ENCODE measurements at regions not wholly inside any gene's neighbourhood (a gene's known extent, or its start where the extent isn't known, plus 50 kb on each side); places are given as distances from the start of the nearest gene placed in this dataset.

DNA sequence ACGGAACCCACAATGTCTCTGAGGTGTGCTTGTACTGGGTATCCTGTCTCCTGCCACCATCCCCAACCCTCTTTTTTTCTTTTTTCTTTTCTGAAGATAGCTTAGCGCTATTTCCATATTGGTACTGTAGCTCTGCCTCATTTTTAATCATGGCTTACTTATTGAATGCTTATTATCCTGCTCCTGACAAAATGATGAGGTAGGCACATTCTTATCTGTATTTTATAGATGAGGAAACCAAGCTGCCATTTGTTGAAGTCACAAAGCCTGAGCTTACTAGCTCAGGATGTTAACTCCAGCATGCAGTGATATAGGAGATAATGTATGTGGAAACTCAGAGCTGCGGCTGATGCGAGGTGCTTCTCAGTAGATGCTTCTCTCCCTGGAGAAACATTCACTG lies 61.4 kb upstream of the GPR6 start:
- TF ChIP-seq, protein P1, sequence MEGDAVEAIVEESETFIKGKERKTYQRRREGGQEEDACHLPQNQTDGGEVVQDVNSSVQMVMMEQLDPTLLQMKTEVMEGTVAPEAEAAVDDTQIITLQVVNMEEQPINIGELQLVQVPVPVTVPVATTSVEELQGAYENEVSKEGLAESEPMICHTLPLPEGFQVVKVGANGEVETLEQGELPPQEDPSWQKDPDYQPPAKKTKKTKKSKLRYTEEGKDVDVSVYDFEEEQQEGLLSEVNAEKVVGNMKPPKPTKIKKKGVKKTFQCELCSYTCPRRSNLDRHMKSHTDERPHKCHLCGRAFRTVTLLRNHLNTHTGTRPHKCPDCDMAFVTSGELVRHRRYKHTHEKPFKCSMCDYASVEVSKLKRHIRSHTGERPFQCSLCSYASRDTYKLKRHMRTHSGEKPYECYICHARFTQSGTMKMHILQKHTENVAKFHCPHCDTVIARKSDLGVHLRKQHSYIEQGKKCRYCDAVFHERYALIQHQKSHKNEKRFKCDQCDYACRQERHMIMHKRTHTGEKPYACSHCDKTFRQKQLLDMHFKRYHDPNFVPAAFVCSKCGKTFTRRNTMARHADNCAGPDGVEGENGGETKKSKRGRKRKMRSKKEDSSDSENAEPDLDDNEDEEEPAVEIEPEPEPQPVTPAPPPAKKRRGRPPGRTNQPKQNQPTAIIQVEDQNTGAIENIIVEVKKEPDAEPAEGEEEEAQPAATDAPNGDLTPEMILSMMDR (IDR thresholded peaks at IDR 0.05; ENCODE audit: control extremely low read depth, extremely low read depth), result no peak
- H3K36me3 ChIP-seq (ENCODE audit: control insufficient read depth in 4 of 4, insufficient read depth in 4 of 4, low read length in 4 of 4), result no peaks in the 10 kb centered on the region
- DNase-seq (no peak), ATAC-seq (ENCODE audit: insufficient read depth, low FRiP score) (no peak)
- H3K9ac ChIP-seq (ENCODE audit: insufficient read depth in 1 of 2, low read length in 2 of 2), result no peak overlapping the region
- peaks cover 0 to 1% (median 0%) of the 10 kb centered on the region in 4 donors for H3K9me3 ChIP-seq (ENCODE audit: control insufficient read depth in 4 of 4, insufficient read depth in 3 of 4, low read length in 3 of 4)
- WGBS, 2 donors, result 74% methylated on average over 4 of the region's 4 CpGs
- no peak overlapping the region for H3K27ac ChIP-seq (ENCODE audit: low read depth in 1 of 2, low read length in 1 of 2)
- H3K4me1 ChIP-seq (ENCODE audit: control insufficient read depth in 5 of 5, insufficient read depth in 5 of 5, low read length in 5 of 5), result no peaks in the 10 kb centered on the region
- no peaks in the 10 kb centered on the region for H3K27me3 ChIP-seq (ENCODE audit: control insufficient read depth in 3 of 3, insufficient read depth in 3 of 3, low read length in 2 of 3)
- no peak overlapping the region for H3K4me3 ChIP-seq

DNA sequence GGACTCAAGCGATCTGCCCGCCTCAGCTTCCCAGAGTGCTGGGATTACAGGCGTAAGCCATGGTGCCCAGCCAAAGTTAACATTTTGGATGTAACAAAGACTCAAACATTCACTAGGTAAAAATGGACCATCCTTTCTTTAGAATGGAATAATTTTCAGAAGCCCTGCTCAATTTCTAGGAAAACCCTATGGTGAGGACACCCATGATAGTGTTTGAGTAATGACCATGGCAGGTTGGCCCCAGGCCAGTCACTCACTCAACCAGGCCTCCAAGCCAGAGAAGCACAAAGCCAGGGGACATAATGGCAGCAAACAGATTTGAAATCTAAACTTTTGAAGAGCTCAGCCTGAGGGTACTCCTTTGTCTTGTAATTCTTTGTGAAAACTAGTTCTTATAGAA lies 59.9 kb upstream of the GPR6 start:
- WGBS, 2 donors, result 98 to 99% methylated on average over 3 of the region's 3 CpGs
- ATAC-seq (ENCODE audit: insufficient read depth, low FRiP score) (no peak), DNase-seq (no peak)
- Histone ChIP-seq H3K4me3 (no peak overlapping the region), H3K27ac (ENCODE audit: low read depth in 1 of 2, low read length in 1 of 2) (no peak overlapping the region), H3K9me3 (ENCODE audit: control insufficient read depth in 4 of 4, insufficient read depth in 3 of 4, low read length in 3 of 4) (peaks cover 0 to 1% (median 0%) of the 10 kb centered on the region in 4 donors), H3K27me3 (ENCODE audit: control insufficient read depth in 3 of 3, insufficient read depth in 3 of 3, low read length in 2 of 3) (no peaks in the 10 kb centered on the region), H3K36me3 (ENCODE audit: control insufficient read depth in 4 of 4, insufficient read depth in 4 of 4, low read length in 4 of 4) (no peaks in the 10 kb centered on the region), H3K4me1 (ENCODE audit: control insufficient read depth in 5 of 5, insufficient read depth in 5 of 5, low read length in 5 of 5) (peaks cover 0 to 3% (median 0%) of the 10 kb centered on the region in 5 donors), H3K9ac (ENCODE audit: insufficient read depth in 1 of 2, low read length in 2 of 2) (no peak overlapping the region)
- TF ChIP-seq, protein P1 (IDR thresholded peaks at IDR 0.05; ENCODE audit: control extremely low read depth, extremely low read depth), result no peak

- Histone ChIP-seq H3K4me3 (no peak overlapping the region), H3K9me3 (ENCODE audit: control insufficient read depth in 4 of 4, insufficient read depth in 3 of 4, low read length in 3 of 4) (peaks cover 0 to 1% (median 0%) of the 10 kb centered on the region in 4 donors), H3K36me3 (ENCODE audit: control insufficient read depth in 4 of 4, insufficient read depth in 4 of 4, low read length in 4 of 4) (no peaks in the 10 kb centered on the region), H3K4me1 (ENCODE audit: control insufficient read depth in 5 of 5, insufficient read depth in 5 of 5, low read length in 5 of 5) (peaks cover 0 to 6% (median 2%) of the 10 kb centered on the region in 5 donors), H3K9ac (ENCODE audit: insufficient read depth in 1 of 2, low read length in 2 of 2) (no peak overlapping the region), H3K27me3 (ENCODE audit: control insufficient read depth in 3 of 3, insufficient read depth in 3 of 3, low read length in 2 of 3) (no peaks in the 10 kb centered on the region), H3K27ac (ENCODE audit: low read depth in 1 of 2, low read length in 1 of 2) (no peak overlapping the region)
- no peak for ATAC-seq (ENCODE audit: insufficient read depth, low FRiP score)
- no peak for DNase-seq
- 88 to 91% methylated on average over 10 of the region's 10 CpGs for WGBS, 2 donors
- TF ChIP-seq, protein P1 (IDR thresholded peaks at IDR 0.05; ENCODE audit: control extremely low read depth, extremely low read depth), result no peak
These were observed 57.2 kb upstream of the GPR6 start for GRCh38 chr6:109920911-109921310.

DNA sequence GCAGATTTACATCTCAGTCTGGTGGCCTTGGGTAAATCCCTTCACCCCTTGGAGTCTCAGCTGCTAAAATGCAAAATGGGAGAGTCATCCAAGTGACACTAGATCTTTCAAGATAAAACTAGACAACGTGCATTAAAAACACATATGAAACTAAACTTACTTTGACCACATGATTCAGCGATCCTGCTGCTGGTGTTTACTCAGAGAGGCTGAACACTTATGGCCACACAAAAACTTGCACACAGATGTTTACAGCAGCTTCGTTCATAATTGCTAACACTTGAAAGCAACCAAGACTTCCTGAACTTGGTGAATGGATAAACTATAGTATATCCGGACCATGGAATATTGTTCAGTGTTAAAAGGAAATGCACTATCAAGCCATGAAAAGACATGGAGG lies 55.3 kb upstream of the GPR6 start:
- ATAC-seq (ENCODE audit: insufficient read depth, low FRiP score) (no peak), DNase-seq (peak in 2 of 3 donors; percentile 7 to 43)
- Histone ChIP-seq H3K27ac (ENCODE audit: low read depth in 1 of 2, low read length in 1 of 2) (no peak overlapping the region), H3K9ac (ENCODE audit: insufficient read depth in 1 of 2, low read length in 2 of 2) (no peak overlapping the region), H3K27me3 (ENCODE audit: control insufficient read depth in 3 of 3, insufficient read depth in 3 of 3, low read length in 2 of 3) (no peaks in the 10 kb centered on the region), H3K9me3 (ENCODE audit: control insufficient read depth in 4 of 4, insufficient read depth in 3 of 4, low read length in 3 of 4) (peaks cover 0 to 1% (median 0%) of the 10 kb centered on the region in 4 donors), H3K4me3 (no peak overlapping the region), H3K36me3 (ENCODE audit: control insufficient read depth in 4 of 4, insufficient read depth in 4 of 4, low read length in 4 of 4) (no peaks in the 10 kb centered on the region), H3K4me1 (ENCODE audit: control insufficient read depth in 5 of 5, insufficient read depth in 5 of 5, low read length in 5 of 5) (peaks cover 0 to 6% (median 2%) of the 10 kb centered on the region in 5 donors)
- TF ChIP-seq, protein P1 (IDR thresholded peaks at IDR 0.05; ENCODE audit: control extremely low read depth, extremely low read depth), result no peak
- 22 to 36% methylated on average over 4 of the region's 4 CpGs for WGBS, 2 donors
